ENCODE measurements at regions not wholly inside any gene's neighbourhood (a gene's known extent, or its start where the extent isn't known, plus 50 kb on each side); places are given as distances from the start of the nearest gene placed in this dataset.

- no peak for DNase-seq (ENCODE audit: extremely low spot score, unreplicated experiment)
- no peaks in the 10 kb centered on the region for H3K36me3 Mint-ChIP-seq
- H3K4me1 Mint-ChIP-seq (ENCODE audit: unreplicated experiment) = no peaks in the 10 kb centered on the region
- H3K27ac Mint-ChIP-seq = no peak overlapping the region
- H3K4me3 Mint-ChIP-seq = no peak overlapping the region
- no peak for TF ChIP-seq CTCF (conservative IDR thresholded peaks at IDR 0.05)
- no peaks in the 10 kb centered on the region for H3K27me3 Mint-ChIP-seq
- no peaks in the 10 kb centered on the region for H3K9me3 Mint-ChIP-seq
Observed at GRCh38 chr9:3049636-3050035, 205.7 kb upstream of the PUM3 start.

GRCh38 chr9:3047912-3048311 is 204.0 kb upstream of the PUM3 start:
- Mint-ChIP-seq H3K27me3 (no peaks in the 10 kb centered on the region), H3K4me3 (no peak overlapping the region), H3K4me1 (ENCODE audit: unreplicated experiment) (no peaks in the 10 kb centered on the region), H3K9me3 (no peaks in the 10 kb centered on the region), H3K27ac (no peak overlapping the region), H3K36me3 (no peaks in the 10 kb centered on the region)
- TF ChIP-seq CTCF (conservative IDR thresholded peaks at IDR 0.05) = no peak
- DNase-seq (ENCODE audit: extremely low spot score, unreplicated experiment) = no peak

GRCh38 chr9:3045153-3045552 is 201.3 kb upstream of the PUM3 start:
- no peak for DNase-seq (ENCODE audit: extremely low spot score, unreplicated experiment)
- no peaks in the 10 kb centered on the region for H3K9me3 Mint-ChIP-seq
- H3K27me3 Mint-ChIP-seq = no peaks in the 10 kb centered on the region
- H3K4me3 Mint-ChIP-seq = no peak overlapping the region
- TF ChIP-seq CTCF (conservative IDR thresholded peaks at IDR 0.05) = no peak
- H3K4me1 Mint-ChIP-seq (ENCODE audit: unreplicated experiment) = no peaks in the 10 kb centered on the region
- no peaks in the 10 kb centered on the region for H3K36me3 Mint-ChIP-seq
- H3K27ac Mint-ChIP-seq = no peak overlapping the region

GRCh38 chr9:3043369-3043768 is 199.5 kb upstream of the PUM3 start:
- Mint-ChIP-seq H3K36me3 (no peaks in the 10 kb centered on the region), H3K27ac (no peak overlapping the region), H3K4me1 (ENCODE audit: unreplicated experiment) (no peaks in the 10 kb centered on the region), H3K9me3 (no peaks in the 10 kb centered on the region), H3K27me3 (no peaks in the 10 kb centered on the region), H3K4me3 (no peak overlapping the region)
- no peak for TF ChIP-seq CTCF (conservative IDR thresholded peaks at IDR 0.05)
- DNase-seq (ENCODE audit: extremely low spot score, unreplicated experiment) = no peak

- TF ChIP-seq CTCF (conservative IDR thresholded peaks at IDR 0.05) = no peak
- H3K4me1 Mint-ChIP-seq (ENCODE audit: unreplicated experiment) = no peaks in the 10 kb centered on the region
- no peak overlapping the region for H3K27ac Mint-ChIP-seq
- H3K27me3 Mint-ChIP-seq = no peaks in the 10 kb centered on the region
- H3K4me3 Mint-ChIP-seq = no peak overlapping the region
- no peaks in the 10 kb centered on the region for H3K9me3 Mint-ChIP-seq
- no peak for DNase-seq (ENCODE audit: extremely low spot score, unreplicated experiment)
- no peaks in the 10 kb centered on the region for H3K36me3 Mint-ChIP-seq
Observed at GRCh38 chr9:3040761-3041160, 196.9 kb upstream of the PUM3 start.

GRCh38 chr9:3036333-3036700 is 192.4 kb upstream of the PUM3 start:
- no peaks in the 10 kb centered on the region for H3K4me1 Mint-ChIP-seq (ENCODE audit: unreplicated experiment)
- no peak for TF ChIP-seq CTCF (conservative IDR thresholded peaks at IDR 0.05)
- no peak overlapping the region for H3K4me3 Mint-ChIP-seq
- H3K36me3 Mint-ChIP-seq = no peaks in the 10 kb centered on the region
- H3K27me3 Mint-ChIP-seq = no peaks in the 10 kb centered on the region
- no peak for DNase-seq (ENCODE audit: extremely low spot score, unreplicated experiment)
- no peak overlapping the region for H3K27ac Mint-ChIP-seq
- no peaks in the 10 kb centered on the region for H3K9me3 Mint-ChIP-seq
